Progenitor cell of endocrine pancreas (in vitro differentiated cells): ENCODE measurements at regions not wholly inside any gene's neighbourhood (a gene's known extent, or its start where the extent isn't known, plus 50 kb on each side); places are given as distances from the start of the nearest gene placed in this dataset.

ENCODE experiments used
- DNase-seq: peaks from one replicate; pipeline ENCODE4 v3.0.0; 2021; ENCODE audit warnings: low spot score; ENCODE audit not compliant: unreplicated experiment
- H3K27ac Mint-ChIP-seq: 2 replicates; pipeline ENCODE4 v1.8.0; 2021; ENCODE audit warnings: mild to moderate bottlenecking, moderate library complexity, mixed read lengths
- H3K27me3 Mint-ChIP-seq: 2 replicates; pipeline ENCODE4 v1.8.0; 2021; ENCODE audit warnings: mixed read lengths
- H3K36me3 Mint-ChIP-seq: 2 replicates; pipeline ENCODE4 v1.8.0; 2022; ENCODE audit warnings: mixed read lengths; ENCODE audit not compliant: insufficient read depth
- H3K4me1 Mint-ChIP-seq: 2 replicates; pipeline ENCODE4 v1.8.0; 2021; ENCODE audit warnings: low read depth, mixed read lengths
- H3K4me3 Mint-ChIP-seq: 2 replicates; pipeline ENCODE4 v1.8.0; 2021; ENCODE audit warnings: low read depth, mild to moderate bottlenecking, moderate library complexity, mixed read lengths
- H3K9me3 Mint-ChIP-seq: 2 replicates; pipeline ENCODE4 v1.8.0; 2021; ENCODE audit warnings: low read depth, mixed read lengths
- CTCF ChIP-seq: fragments of 200-600 bp; sonication (generic); IDR thresholded peaks from one replicate; pipeline ENCODE4 v1.5.0; 2021; ENCODE audit warnings: antibody characterized with exemption, mild to moderate bottlenecking; ENCODE audit not compliant: unreplicated experiment

GRCh38 chr4:42786350-42787078 lies 106.0 kb upstream of the GRXCR1 start:
- no peak for TF ChIP-seq CTCF
- Mint-ChIP-seq H3K27me3 (peaks cover 50% of the 10 kb centered on the region), H3K9me3 (peaks cover 13% of the 10 kb centered on the region), H3K27ac (no peak overlapping the region), H3K4me1 (no peaks in the 10 kb centered on the region), H3K36me3 (no peaks in the 10 kb centered on the region), H3K4me3 (no peak overlapping the region)
- no peak for DNase-seq

- TF ChIP-seq CTCF, result no peak
- Mint-ChIP-seq H3K36me3 (no peaks in the 10 kb centered on the region), H3K4me3 (no peak overlapping the region), H3K4me1 (peaks cover under 1% of the 10 kb centered on the region), H3K9me3 (peaks cover 13% of the 10 kb centered on the region), H3K27me3 (peaks cover 50% of the 10 kb centered on the region), H3K27ac (no peak overlapping the region)
- DNase-seq, result no peak
Measured at GRCh38 chr4:42785817-42786216, 106.7 kb upstream of the GRXCR1 start.

- H3K27ac Mint-ChIP-seq, result no peak overlapping the region
- H3K9me3 Mint-ChIP-seq, result peaks cover 13% of the 10 kb centered on the region
- H3K4me3 Mint-ChIP-seq, result no peak overlapping the region
- H3K27me3 Mint-ChIP-seq, result peaks cover 32% of the 10 kb centered on the region
- no peaks in the 10 kb centered on the region for H3K36me3 Mint-ChIP-seq
- TF ChIP-seq CTCF, result no peak
- H3K4me1 Mint-ChIP-seq, result peaks cover 4% of the 10 kb centered on the region
- DNase-seq, result no peak
Measured at GRCh38 chr4:42781315-42781714, 111.2 kb upstream of the GRXCR1 start.

- H3K27me3 Mint-ChIP-seq, result peaks cover 14% of the 10 kb centered on the region
- H3K9me3 Mint-ChIP-seq, result peaks cover 6% of the 10 kb centered on the region
- H3K27ac Mint-ChIP-seq, result no peak overlapping the region
- no peak overlapping the region for H3K4me3 Mint-ChIP-seq
- no peak for DNase-seq
- H3K4me1 Mint-ChIP-seq, result peaks cover 4% of the 10 kb centered on the region
- no peak for TF ChIP-seq CTCF
- no peaks in the 10 kb centered on the region for H3K36me3 Mint-ChIP-seq
Measured at GRCh38 chr4:42778349-42778748, 114.2 kb upstream of the GRXCR1 start.

- no peak overlapping the region for H3K27ac Mint-ChIP-seq
- H3K36me3 Mint-ChIP-seq, result no peaks in the 10 kb centered on the region
- peak; percentile 39 for TF ChIP-seq CTCF
- peaks cover 10% of the 10 kb centered on the region for H3K9me3 Mint-ChIP-seq
- peaks cover 4% of the 10 kb centered on the region for H3K27me3 Mint-ChIP-seq
- H3K4me3 Mint-ChIP-seq, result no peak overlapping the region
- peaks cover 2% of the 10 kb centered on the region for H3K4me1 Mint-ChIP-seq
- no peak for DNase-seq
Measured at GRCh38 chr4:42768125-42768748, 111.3 kb upstream of the ATP8A1 start.
